ENCODE measurements at regions not wholly inside any gene's neighbourhood (a gene's known extent, or its start where the extent isn't known, plus 50 kb on each side); places are given as distances from the start of the nearest gene placed in this dataset.

GRCh38 chr2:41167014-41167413 lies 715.1 kb upstream of the SLC8A1 start:
- H3K4me3 ChIP-seq (ENCODE audit: low read length) = no peak overlapping the region
- no peak for TF ChIP-seq CTCF (conservative IDR thresholded peaks at IDR 0.05; ENCODE audit: low read depth, low read length)
- no peak for DNase-seq (ENCODE audit: low read depth)

GRCh38 chr2:41169744-41170143 lies 717.9 kb upstream of the SLC8A1 start:
- H3K4me3 ChIP-seq (ENCODE audit: low read length) = no peak overlapping the region
- no peak for DNase-seq (ENCODE audit: low read depth)
- no peak for TF ChIP-seq CTCF (conservative IDR thresholded peaks at IDR 0.05; ENCODE audit: low read depth, low read length)

DNA sequence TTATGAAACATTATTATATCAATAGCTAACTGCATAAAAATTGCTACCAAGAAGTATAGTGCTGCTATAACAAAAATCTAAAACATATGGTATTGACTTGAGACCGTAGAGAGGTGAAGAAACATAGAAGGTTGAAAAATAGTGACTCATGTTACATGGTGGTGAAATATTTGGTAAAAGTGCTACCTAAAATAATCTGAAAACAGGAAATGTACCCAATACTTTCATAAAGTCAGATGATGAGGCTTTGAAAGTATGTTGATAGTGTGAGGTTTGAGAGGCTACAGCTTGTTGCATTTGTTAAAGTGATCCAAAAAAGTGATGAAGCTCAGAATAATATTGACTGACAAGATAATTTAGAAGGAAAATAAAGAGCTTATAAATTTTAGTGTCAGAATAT lies 718.7 kb upstream of the SLC8A1 start:
- TF ChIP-seq CTCF (conservative IDR thresholded peaks at IDR 0.05; ENCODE audit: low read depth, low read length) = no peak
- DNase-seq (ENCODE audit: low read depth) = no peak
- H3K4me3 ChIP-seq (ENCODE audit: low read length) = no peak overlapping the region

- DNase-seq (ENCODE audit: low read depth) = no peak
- TF ChIP-seq CTCF (conservative IDR thresholded peaks at IDR 0.05; ENCODE audit: low read depth, low read length) = no peak
- H3K4me3 ChIP-seq (ENCODE audit: low read length) = no peak overlapping the region
Observed at GRCh38 chr2:41180387-41180786, 728.5 kb upstream of the SLC8A1 start.

- TF ChIP-seq CTCF (conservative IDR thresholded peaks at IDR 0.05; ENCODE audit: low read depth, low read length) = no peak
- DNase-seq (ENCODE audit: low read depth) = no peak
- no peak overlapping the region for H3K4me3 ChIP-seq (ENCODE audit: low read length)
Observed at GRCh38 chr2:41182961-41183360, 731.1 kb upstream of the SLC8A1 start.

DNA sequence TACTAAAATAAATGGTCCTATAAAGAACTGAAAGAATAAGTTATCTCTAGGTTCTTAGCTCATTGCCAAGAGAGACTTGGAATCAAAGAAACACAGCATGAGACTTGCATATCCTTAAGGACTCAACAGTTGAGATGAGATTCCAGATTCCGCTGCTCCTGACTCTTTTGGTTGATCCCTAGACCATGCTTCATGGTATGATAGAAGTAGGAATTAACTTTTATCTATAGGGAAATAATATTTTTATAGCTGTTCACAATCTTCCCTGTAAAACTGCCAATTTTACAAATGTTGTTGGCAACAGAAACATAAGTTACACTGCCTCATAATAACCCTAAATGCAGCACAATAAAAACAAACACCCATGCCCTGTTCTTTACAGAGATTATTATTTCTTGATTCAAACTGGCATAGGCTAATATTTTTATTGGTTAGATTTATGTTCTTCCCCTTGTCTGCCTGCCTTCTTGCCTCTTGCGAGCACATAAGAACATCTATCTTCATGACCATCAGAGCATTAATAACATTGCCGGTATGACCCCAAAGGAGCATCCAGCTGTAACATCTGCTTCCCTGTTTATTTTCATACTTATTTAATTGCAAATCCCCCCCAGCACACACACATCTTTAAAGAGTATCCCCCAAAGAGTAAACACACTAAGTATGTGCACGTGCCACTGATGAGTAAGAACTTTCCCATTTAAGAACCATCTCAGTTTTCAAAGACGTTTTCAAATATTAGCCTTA lies 735.7 kb upstream of the SLC8A1 start:
- H3K4me3 ChIP-seq (ENCODE audit: low read length) = no peak overlapping the region
- no peak for TF ChIP-seq CTCF (conservative IDR thresholded peaks at IDR 0.05; ENCODE audit: low read depth, low read length)
- DNase-seq (ENCODE audit: low read depth) = no peak

GRCh38 chr2:41194230-41194629 lies 742.3 kb upstream of the SLC8A1 start:
- no peak for TF ChIP-seq CTCF (conservative IDR thresholded peaks at IDR 0.05; ENCODE audit: low read depth, low read length)
- peak; percentile 97 for DNase-seq (ENCODE audit: low read depth)
- no peak overlapping the region for H3K4me3 ChIP-seq (ENCODE audit: low read length)

Measured in retinal pigment epithelial cell (primary cell).